ENCODE measurements at regions not wholly inside any gene's neighbourhood (a gene's known extent, or its start where the extent isn't known, plus 50 kb on each side); places are given as distances from the start of the nearest gene placed in this dataset.

- no peaks in the 10 kb centered on the region for H3K4me1 ChIP-seq (ENCODE audit: control insufficient read depth, low read depth, low read length)
- no peak overlapping the region for H3K9ac ChIP-seq (ENCODE audit: low read length)
- no peak overlapping the region for H3K27ac ChIP-seq (ENCODE audit: low read length)
- no peaks in the 10 kb centered on the region for H3K9me3 ChIP-seq (ENCODE audit: control insufficient read depth, low read depth, low read length)
- H3K4me3 ChIP-seq (ENCODE audit: low read length), result no peak overlapping the region
- H3K27me3 ChIP-seq (ENCODE audit: control insufficient read depth, insufficient read depth, low read length), result no peaks in the 10 kb centered on the region
- no peaks in the 10 kb centered on the region for H3K36me3 ChIP-seq (ENCODE audit: control insufficient read depth, low read depth, low read length)
These were observed 111.0 kb downstream of the TFAP2A start for GRCh38 chr6:10303608-10304506.

- no peak overlapping the region for H3K9ac ChIP-seq (ENCODE audit: low read length)
- no peaks in the 10 kb centered on the region for H3K27me3 ChIP-seq (ENCODE audit: control insufficient read depth, insufficient read depth, low read length)
- H3K4me3 ChIP-seq (ENCODE audit: low read length), result no peak overlapping the region
- no peaks in the 10 kb centered on the region for H3K4me1 ChIP-seq (ENCODE audit: control insufficient read depth, low read depth, low read length)
- H3K27ac ChIP-seq (ENCODE audit: low read length), result no peak overlapping the region
- no peaks in the 10 kb centered on the region for H3K36me3 ChIP-seq (ENCODE audit: control insufficient read depth, low read depth, low read length)
- no peaks in the 10 kb centered on the region for H3K9me3 ChIP-seq (ENCODE audit: control insufficient read depth, low read depth, low read length)
These were observed 112.2 kb downstream of the TFAP2A start for GRCh38 chr6:10302566-10303235.

- Histone ChIP-seq H3K4me1 (ENCODE audit: control insufficient read depth, low read depth, low read length) (no peaks in the 10 kb centered on the region), H3K36me3 (ENCODE audit: control insufficient read depth, low read depth, low read length) (no peaks in the 10 kb centered on the region), H3K9me3 (ENCODE audit: control insufficient read depth, low read depth, low read length) (no peaks in the 10 kb centered on the region), H3K27me3 (ENCODE audit: control insufficient read depth, insufficient read depth, low read length) (no peaks in the 10 kb centered on the region), H3K27ac (ENCODE audit: low read length) (no peak overlapping the region), H3K9ac (ENCODE audit: low read length) (no peak overlapping the region), H3K4me3 (ENCODE audit: low read length) (no peak overlapping the region)
These were observed 114.8 kb downstream of the TFAP2A start for GRCh38 chr6:10300071-10300470.

GRCh38 chr6:10297832-10298231, 117.0 kb downstream of the TFAP2A start:
- no peak overlapping the region for H3K27ac ChIP-seq (ENCODE audit: low read length)
- H3K9me3 ChIP-seq (ENCODE audit: control insufficient read depth, low read depth, low read length), result no peaks in the 10 kb centered on the region
- no peaks in the 10 kb centered on the region for H3K27me3 ChIP-seq (ENCODE audit: control insufficient read depth, insufficient read depth, low read length)
- no peak overlapping the region for H3K9ac ChIP-seq (ENCODE audit: low read length)
- H3K36me3 ChIP-seq (ENCODE audit: control insufficient read depth, low read depth, low read length), result no peaks in the 10 kb centered on the region
- H3K4me3 ChIP-seq (ENCODE audit: low read length), result no peak overlapping the region
- no peaks in the 10 kb centered on the region for H3K4me1 ChIP-seq (ENCODE audit: control insufficient read depth, low read depth, low read length)

GRCh38 chr6:10278746-10279145, 136.1 kb downstream of the TFAP2A start:
- no peaks in the 10 kb centered on the region for H3K4me1 ChIP-seq (ENCODE audit: control insufficient read depth, low read depth, low read length)
- H3K27me3 ChIP-seq (ENCODE audit: control insufficient read depth, insufficient read depth, low read length), result no peaks in the 10 kb centered on the region
- H3K36me3 ChIP-seq (ENCODE audit: control insufficient read depth, low read depth, low read length), result no peaks in the 10 kb centered on the region
- H3K27ac ChIP-seq (ENCODE audit: low read length), result no peak overlapping the region
- no peaks in the 10 kb centered on the region for H3K9me3 ChIP-seq (ENCODE audit: control insufficient read depth, low read depth, low read length)
- H3K9ac ChIP-seq (ENCODE audit: low read length), result no peak overlapping the region
- H3K4me3 ChIP-seq (ENCODE audit: low read length), result no peak overlapping the region

- H3K4me1 ChIP-seq (ENCODE audit: control insufficient read depth, low read depth, low read length), result peaks cover 11% of the 10 kb centered on the region
- no peak overlapping the region for H3K9ac ChIP-seq (ENCODE audit: low read length)
- H3K27ac ChIP-seq (ENCODE audit: low read length), result no peak overlapping the region
- H3K9me3 ChIP-seq (ENCODE audit: control insufficient read depth, low read depth, low read length), result no peaks in the 10 kb centered on the region
- no peak overlapping the region for H3K4me3 ChIP-seq (ENCODE audit: low read length)
- no peaks in the 10 kb centered on the region for H3K27me3 ChIP-seq (ENCODE audit: control insufficient read depth, insufficient read depth, low read length)
- no peaks in the 10 kb centered on the region for H3K36me3 ChIP-seq (ENCODE audit: control insufficient read depth, low read depth, low read length)
These were observed 138.1 kb downstream of the TFAP2A start for GRCh38 chr6:10276660-10277287.

GRCh38 chr6:10276106-10276505, 138.8 kb downstream of the TFAP2A start:
- no peaks in the 10 kb centered on the region for H3K9me3 ChIP-seq (ENCODE audit: control insufficient read depth, low read depth, low read length)
- no peaks in the 10 kb centered on the region for H3K36me3 ChIP-seq (ENCODE audit: control insufficient read depth, low read depth, low read length)
- peaks cover 12% of the 10 kb centered on the region for H3K4me1 ChIP-seq (ENCODE audit: control insufficient read depth, low read depth, low read length)
- H3K27ac ChIP-seq (ENCODE audit: low read length), result no peak overlapping the region
- H3K4me3 ChIP-seq (ENCODE audit: low read length), result no peak overlapping the region
- H3K9ac ChIP-seq (ENCODE audit: low read length), result no peak overlapping the region
- no peaks in the 10 kb centered on the region for H3K27me3 ChIP-seq (ENCODE audit: control insufficient read depth, insufficient read depth, low read length)

GRCh38 chr6:10272591-10272990, 142.3 kb downstream of the TFAP2A start:
- no peak overlapping the region for H3K9ac ChIP-seq (ENCODE audit: low read length)
- no peak overlapping the region for H3K27ac ChIP-seq (ENCODE audit: low read length)
- H3K27me3 ChIP-seq (ENCODE audit: control insufficient read depth, insufficient read depth, low read length), result no peaks in the 10 kb centered on the region
- no peaks in the 10 kb centered on the region for H3K9me3 ChIP-seq (ENCODE audit: control insufficient read depth, low read depth, low read length)
- no peaks in the 10 kb centered on the region for H3K36me3 ChIP-seq (ENCODE audit: control insufficient read depth, low read depth, low read length)
- peaks cover 34% of the 10 kb centered on the region for H3K4me1 ChIP-seq (ENCODE audit: control insufficient read depth, low read depth, low read length)
- no peak overlapping the region for H3K4me3 ChIP-seq (ENCODE audit: low read length)

GRCh38 chr6:10271982-10272381, 142.9 kb downstream of the TFAP2A start:
- H3K9ac ChIP-seq (ENCODE audit: low read length), result no peak overlapping the region
- no peak overlapping the region for H3K4me3 ChIP-seq (ENCODE audit: low read length)
- H3K9me3 ChIP-seq (ENCODE audit: control insufficient read depth, low read depth, low read length), result no peaks in the 10 kb centered on the region
- no peaks in the 10 kb centered on the region for H3K36me3 ChIP-seq (ENCODE audit: control insufficient read depth, low read depth, low read length)
- H3K27ac ChIP-seq (ENCODE audit: low read length), result no peak overlapping the region
- no peaks in the 10 kb centered on the region for H3K27me3 ChIP-seq (ENCODE audit: control insufficient read depth, insufficient read depth, low read length)
- H3K4me1 ChIP-seq (ENCODE audit: control insufficient read depth, low read depth, low read length), result peaks cover 40% of the 10 kb centered on the region

- Histone ChIP-seq H3K27me3 (ENCODE audit: control insufficient read depth, insufficient read depth, low read length) (no peaks in the 10 kb centered on the region), H3K27ac (ENCODE audit: low read length) (no peak overlapping the region), H3K36me3 (ENCODE audit: control insufficient read depth, low read depth, low read length) (no peaks in the 10 kb centered on the region), H3K9ac (ENCODE audit: low read length) (no peak overlapping the region), H3K9me3 (ENCODE audit: control insufficient read depth, low read depth, low read length) (no peaks in the 10 kb centered on the region), H3K4me1 (ENCODE audit: control insufficient read depth, low read depth, low read length) (peaks cover 46% of the 10 kb centered on the region), H3K4me3 (ENCODE audit: low read length) (no peak overlapping the region)
These were observed 144.9 kb downstream of the TFAP2A start for GRCh38 chr6:10269814-10270472.

GRCh38 chr6:10268611-10269310, 146.1 kb downstream of the TFAP2A start:
- H3K27me3 ChIP-seq (ENCODE audit: control insufficient read depth, insufficient read depth, low read length), result no peaks in the 10 kb centered on the region
- H3K9ac ChIP-seq (ENCODE audit: low read length), result peak overlapping the region; percentile 59
- H3K27ac ChIP-seq (ENCODE audit: low read length), result peak overlapping the region; percentile 59
- no peaks in the 10 kb centered on the region for H3K36me3 ChIP-seq (ENCODE audit: control insufficient read depth, low read depth, low read length)
- peak overlapping the region; percentile 44 for H3K4me3 ChIP-seq (ENCODE audit: low read length)
- H3K9me3 ChIP-seq (ENCODE audit: control insufficient read depth, low read depth, low read length), result no peaks in the 10 kb centered on the region
- H3K4me1 ChIP-seq (ENCODE audit: control insufficient read depth, low read depth, low read length), result peaks cover 46% of the 10 kb centered on the region

All from iPS-18a (cell line).